ENCODE measurements at regions not wholly inside any gene's neighbourhood (a gene's known extent, or its start where the extent isn't known, plus 50 kb on each side); places are given as distances from the start of the nearest gene placed in this dataset.
A peak's percentile ranks its signal among the peaks of the same experiment; 100 is the strongest.

- H3K36me3 Mint-ChIP-seq = no peaks in the 10 kb centered on the region
- H3K4me3 Mint-ChIP-seq = no peak overlapping the region
- ATAC-seq = no peak
- H3K27me3 Mint-ChIP-seq = no peaks in the 10 kb centered on the region
- H3K27ac Mint-ChIP-seq = no peak overlapping the region
- peaks cover 22% of the 10 kb centered on the region for H3K4me1 Mint-ChIP-seq
- H3K9me3 Mint-ChIP-seq = no peaks in the 10 kb centered on the region
Measured at GRCh38 chr11:95680169-95680929, 109.2 kb downstream of the FAM76B start.

GRCh38 chr11:95678988-95679387 is 110.6 kb downstream of the FAM76B start:
- Mint-ChIP-seq H3K4me1 (peaks cover 29% of the 10 kb centered on the region), H3K4me3 (no peak overlapping the region), H3K9me3 (no peaks in the 10 kb centered on the region), H3K36me3 (no peaks in the 10 kb centered on the region), H3K27me3 (no peaks in the 10 kb centered on the region), H3K27ac (peak overlapping the region; percentile 14)
- no peak for ATAC-seq

- no peaks in the 10 kb centered on the region for H3K36me3 Mint-ChIP-seq
- no peaks in the 10 kb centered on the region for H3K27me3 Mint-ChIP-seq
- no peak overlapping the region for H3K4me3 Mint-ChIP-seq
- no peak for ATAC-seq
- H3K9me3 Mint-ChIP-seq = no peaks in the 10 kb centered on the region
- H3K4me1 Mint-ChIP-seq = peaks cover 22% of the 10 kb centered on the region
- no peak overlapping the region for H3K27ac Mint-ChIP-seq
Measured at GRCh38 chr11:95676308-95676707, 113.3 kb downstream of the FAM76B start.

DNA sequence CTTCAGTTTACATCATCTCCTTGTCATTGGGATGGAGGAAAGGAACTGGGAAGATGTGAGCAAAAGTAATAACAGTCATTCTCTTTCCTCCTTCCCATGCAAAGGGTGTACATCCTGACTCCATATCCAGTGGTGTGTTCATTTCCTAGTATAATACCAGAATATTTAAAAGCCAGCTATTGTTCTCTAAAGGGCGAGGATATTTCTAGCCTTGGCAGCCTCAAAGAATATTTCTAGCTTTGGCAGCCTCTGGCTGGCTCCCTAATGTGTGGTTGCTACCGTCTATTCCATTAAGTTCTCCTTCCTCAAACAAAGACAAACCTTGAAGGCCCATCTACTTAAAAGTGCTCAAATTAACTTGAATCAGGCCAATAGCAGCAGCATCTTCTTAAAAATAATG is 114.0 kb downstream of the FAM76B start:
- H3K36me3 Mint-ChIP-seq = no peaks in the 10 kb centered on the region
- H3K4me1 Mint-ChIP-seq = peaks cover 22% of the 10 kb centered on the region
- no peaks in the 10 kb centered on the region for H3K27me3 Mint-ChIP-seq
- no peak for ATAC-seq
- no peak overlapping the region for H3K4me3 Mint-ChIP-seq
- H3K27ac Mint-ChIP-seq = no peak overlapping the region
- no peaks in the 10 kb centered on the region for H3K9me3 Mint-ChIP-seq

DNA sequence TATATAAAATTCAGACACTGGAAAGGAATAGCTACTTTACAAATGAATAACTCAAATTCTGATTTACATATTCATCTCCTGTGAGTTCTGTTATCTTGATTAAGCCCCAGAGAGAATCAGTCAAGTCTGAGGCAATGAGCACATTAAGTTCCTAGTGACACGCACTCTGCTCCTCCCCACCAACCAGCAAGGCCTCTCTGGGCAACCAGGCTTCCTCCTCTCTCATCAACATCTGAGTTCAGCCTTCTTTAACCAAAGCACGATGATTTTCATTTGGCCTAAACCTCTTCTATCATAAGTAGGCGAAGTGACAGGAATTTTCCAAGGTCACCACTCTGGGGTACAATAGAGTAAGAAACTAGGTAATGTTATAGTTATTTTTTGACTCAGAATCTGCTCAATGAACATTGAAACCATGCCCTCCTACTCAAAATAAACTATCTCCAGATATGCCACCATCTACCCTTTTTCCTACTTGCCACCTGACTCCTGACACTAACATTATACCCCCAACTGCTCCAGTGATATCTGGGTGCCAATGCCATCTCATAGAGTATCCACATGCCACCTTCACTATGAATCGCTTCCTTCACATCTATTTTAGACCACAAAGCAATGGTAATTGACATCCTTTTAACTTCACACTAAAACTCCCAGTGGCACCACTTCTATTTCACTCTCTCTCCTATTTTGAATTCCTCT is 114.8 kb downstream of the FAM76B start:
- Mint-ChIP-seq H3K4me1 (peaks cover 18% of the 10 kb centered on the region), H3K4me3 (no peak overlapping the region), H3K27ac (no peak overlapping the region), H3K36me3 (no peaks in the 10 kb centered on the region), H3K9me3 (no peaks in the 10 kb centered on the region), H3K27me3 (no peaks in the 10 kb centered on the region)
- ATAC-seq = no peak

DNA sequence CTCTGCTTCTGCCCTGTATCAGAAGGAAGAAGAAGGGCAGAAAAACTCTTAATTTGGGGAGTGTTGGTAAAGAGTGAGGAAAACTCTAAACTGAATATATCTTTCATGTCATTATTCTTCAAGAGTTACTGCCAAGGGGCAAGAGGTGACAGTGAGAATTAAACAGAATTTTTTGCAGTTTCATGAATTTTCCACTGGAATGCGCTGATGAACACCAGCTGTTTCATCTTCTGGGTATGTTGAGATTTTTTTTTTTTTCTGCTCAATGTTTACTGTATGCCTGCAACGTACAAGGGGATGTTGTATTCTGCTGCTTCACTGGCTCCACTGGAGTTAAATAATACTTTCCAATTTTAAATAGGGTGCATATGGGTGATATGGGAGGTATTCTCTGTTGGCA is 117.8 kb downstream of the FAM76B start:
- Mint-ChIP-seq H3K4me1 (peaks cover 16% of the 10 kb centered on the region), H3K9me3 (peaks cover 4% of the 10 kb centered on the region), H3K27ac (no peak overlapping the region), H3K4me3 (no peak overlapping the region), H3K27me3 (no peaks in the 10 kb centered on the region), H3K36me3 (no peaks in the 10 kb centered on the region)
- ATAC-seq = no peak

DNA sequence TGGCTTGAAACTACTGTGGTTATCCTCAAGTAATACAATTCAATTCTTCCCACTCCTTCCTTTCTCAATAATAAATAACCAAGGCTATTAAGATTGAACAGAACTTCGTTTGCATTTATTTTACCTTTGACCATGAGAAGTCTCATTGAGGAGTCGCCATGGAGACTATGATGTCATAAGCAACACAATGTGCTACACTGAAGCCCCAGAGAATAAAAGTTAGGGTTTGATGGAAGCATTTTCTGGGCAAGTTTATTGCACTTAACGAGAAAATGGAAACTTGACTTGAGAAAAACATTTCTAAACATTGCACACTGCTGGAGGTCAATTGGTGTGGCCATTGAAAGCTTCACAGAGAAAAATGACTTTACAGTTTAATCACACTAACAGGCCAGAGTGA is 121.5 kb downstream of the FAM76B start:
- Mint-ChIP-seq H3K4me3 (no peak overlapping the region), H3K27ac (no peak overlapping the region)

DNA sequence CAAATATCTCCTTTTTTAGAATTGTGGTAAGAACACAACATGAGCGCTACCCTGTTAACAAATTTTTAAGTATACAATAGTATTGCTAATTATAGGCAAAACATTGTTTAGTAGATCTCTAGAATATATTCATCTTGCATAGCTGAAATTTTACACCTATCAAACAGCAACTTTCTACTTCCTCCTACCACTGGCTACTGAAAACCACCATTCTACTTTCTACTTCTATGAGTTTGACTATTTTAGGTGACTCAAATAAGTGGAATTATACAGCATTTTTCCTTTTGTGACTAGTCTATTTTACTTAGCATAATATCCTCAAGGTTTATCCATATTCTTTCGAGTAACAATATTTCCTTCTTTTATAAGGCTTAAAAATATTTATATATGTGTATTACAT is 128.4 kb downstream of the FAM76B start:
- Mint-ChIP-seq H3K9me3 (peaks cover 3% of the 10 kb centered on the region), H3K27ac (no peak overlapping the region)
- no peak for ATAC-seq

More for the DNA sequence above, 121.5 kb downstream of the FAM76B start:
- Mint-ChIP-seq H3K4me1 (no peaks in the 10 kb centered on the region), H3K36me3 (peaks cover 5% of the 10 kb centered on the region), H3K27me3 (no peaks in the 10 kb centered on the region), H3K9me3 (peaks cover 8% of the 10 kb centered on the region)
- ATAC-seq = no peak

DNA sequence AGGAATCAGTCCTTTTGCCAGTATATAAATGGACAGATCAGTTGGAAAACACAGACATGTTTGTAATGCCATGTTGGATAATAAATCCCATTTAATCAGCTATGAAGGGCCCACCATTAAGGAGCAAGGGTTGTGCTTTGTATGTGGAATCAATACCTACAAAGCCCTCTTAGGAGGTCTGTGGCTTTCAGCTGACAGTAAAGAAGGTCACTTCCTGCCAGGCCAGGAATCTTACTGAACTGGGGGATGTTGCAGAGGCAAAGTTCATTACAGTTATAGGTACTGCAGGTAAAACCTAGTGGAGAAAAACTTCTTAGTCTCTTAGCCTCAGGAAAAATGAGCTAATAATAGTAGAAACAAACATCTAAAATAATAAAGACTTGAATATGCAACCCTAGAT is 129.5 kb downstream of the FAM76B start:
- Mint-ChIP-seq H3K27ac (no peak overlapping the region), H3K4me1 (peaks cover 6% of the 10 kb centered on the region), H3K27me3 (no peaks in the 10 kb centered on the region), H3K9me3 (no peaks in the 10 kb centered on the region), H3K36me3 (no peaks in the 10 kb centered on the region), H3K4me3 (no peak overlapping the region)
- no peak for ATAC-seq

More for the DNA sequence above, 128.4 kb downstream of the FAM76B start:
- Mint-ChIP-seq H3K4me1 (peaks cover 6% of the 10 kb centered on the region), H3K36me3 (peaks cover 5% of the 10 kb centered on the region), H3K4me3 (no peak overlapping the region), H3K27me3 (no peaks in the 10 kb centered on the region)

- H3K36me3 Mint-ChIP-seq = no peaks in the 10 kb centered on the region
- H3K27ac Mint-ChIP-seq = no peak overlapping the region
- H3K27me3 Mint-ChIP-seq = no peaks in the 10 kb centered on the region
- peaks cover 6% of the 10 kb centered on the region for H3K4me1 Mint-ChIP-seq
- no peaks in the 10 kb centered on the region for H3K9me3 Mint-ChIP-seq
- ATAC-seq = no peak
- no peak overlapping the region for H3K4me3 Mint-ChIP-seq
Measured at GRCh38 chr11:95659088-95659487, 130.5 kb downstream of the FAM76B start.

- no peaks in the 10 kb centered on the region for H3K36me3 Mint-ChIP-seq
- H3K27ac Mint-ChIP-seq = peak overlapping the region; percentile 57
- H3K4me3 Mint-ChIP-seq = no peak overlapping the region
- H3K27me3 Mint-ChIP-seq = no peaks in the 10 kb centered on the region
- peaks cover 2% of the 10 kb centered on the region for H3K4me1 Mint-ChIP-seq
- no peaks in the 10 kb centered on the region for H3K9me3 Mint-ChIP-seq
- ATAC-seq = no peak
Measured at GRCh38 chr11:95655536-95655935, 134.0 kb downstream of the FAM76B start.

DNA sequence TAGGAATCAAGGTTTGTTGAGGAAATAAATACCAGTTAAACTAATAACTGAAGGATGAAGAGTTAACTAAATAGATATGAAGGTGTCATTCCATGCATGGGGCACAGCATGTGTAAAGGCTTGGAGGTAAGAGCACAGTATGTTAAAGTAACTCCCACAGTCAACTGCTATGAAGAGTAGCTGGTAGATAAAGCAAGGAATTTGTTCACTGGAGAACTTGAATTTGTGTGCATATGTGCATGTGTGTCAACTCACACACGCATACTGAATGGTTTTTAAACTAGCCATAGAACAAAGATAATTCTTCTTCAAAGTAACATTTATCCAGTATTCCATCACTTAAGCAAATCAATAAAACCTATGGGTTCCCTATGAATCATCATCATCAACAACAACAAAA is 135.9 kb downstream of the FAM76B start:
- Mint-ChIP-seq H3K27ac (no peak overlapping the region), H3K27me3 (no peaks in the 10 kb centered on the region), H3K4me1 (peaks cover 7% of the 10 kb centered on the region), H3K36me3 (no peaks in the 10 kb centered on the region), H3K4me3 (no peak overlapping the region), H3K9me3 (no peaks in the 10 kb centered on the region)
- ATAC-seq = no peak

DNA sequence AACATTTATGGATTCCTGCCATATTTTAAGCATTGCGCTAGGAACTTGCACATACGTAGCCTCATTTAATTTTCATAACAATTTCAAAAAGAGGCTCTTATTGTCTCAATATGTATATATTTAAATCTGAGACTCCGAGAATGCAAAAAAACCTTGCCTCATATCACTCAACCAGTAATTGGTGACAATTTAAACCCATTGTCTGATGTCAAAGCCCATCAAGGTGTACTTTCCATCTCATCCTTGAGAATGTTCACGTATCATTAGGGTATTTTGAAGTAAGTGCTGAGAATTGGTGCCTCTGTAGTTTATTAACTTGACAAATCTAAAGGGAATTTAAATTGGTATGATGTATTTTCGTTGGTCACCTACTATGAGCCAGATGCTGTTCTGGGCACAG is 136.5 kb downstream of the FAM76B start:
- ATAC-seq = no peak
- Mint-ChIP-seq H3K27ac (no peak overlapping the region), H3K36me3 (no peaks in the 10 kb centered on the region), H3K4me1 (peaks cover 7% of the 10 kb centered on the region), H3K4me3 (no peak overlapping the region), H3K27me3 (no peaks in the 10 kb centered on the region), H3K9me3 (no peaks in the 10 kb centered on the region)

- no peak overlapping the region for H3K27ac Mint-ChIP-seq
- no peak overlapping the region for H3K4me3 Mint-ChIP-seq
- H3K9me3 Mint-ChIP-seq = no peaks in the 10 kb centered on the region
- no peaks in the 10 kb centered on the region for H3K36me3 Mint-ChIP-seq
- H3K4me1 Mint-ChIP-seq = peaks cover 7% of the 10 kb centered on the region
- no peaks in the 10 kb centered on the region for H3K27me3 Mint-ChIP-seq
- no peak for ATAC-seq
Measured at GRCh38 chr11:95652002-95652472, 137.5 kb downstream of the FAM76B start.

DNA sequence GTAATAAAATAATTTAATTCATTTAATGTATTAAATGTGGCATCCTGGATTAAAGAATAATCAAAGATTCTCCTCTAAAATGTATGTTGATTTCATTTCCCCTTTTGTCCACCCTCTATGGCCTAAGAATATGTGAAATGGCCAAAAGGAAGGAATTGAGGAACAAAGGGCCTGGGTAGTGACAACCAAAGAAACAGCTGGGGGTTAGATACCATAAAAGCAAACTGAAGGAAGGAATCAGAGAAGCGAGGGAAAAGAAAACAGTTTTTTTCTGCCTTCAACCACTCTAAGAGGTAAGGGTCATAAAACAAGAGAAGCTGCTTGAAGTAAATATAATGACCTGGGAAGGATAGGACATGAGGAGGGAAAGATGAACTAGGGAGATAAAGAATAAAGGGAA is 139.3 kb downstream of the FAM76B start:
- Mint-ChIP-seq H3K4me3 (no peak overlapping the region), H3K27ac (no peak overlapping the region), H3K36me3 (no peaks in the 10 kb centered on the region), H3K27me3 (no peaks in the 10 kb centered on the region), H3K4me1 (peaks cover 7% of the 10 kb centered on the region), H3K9me3 (no peaks in the 10 kb centered on the region)
- ATAC-seq = no peak

- no peak overlapping the region for H3K27ac Mint-ChIP-seq
Measured at GRCh38 chr11:95647871-95648270, 141.7 kb downstream of the FAM76B start.

More at GRCh38 chr11:95647871-95648270, 141.7 kb downstream of the FAM76B start:
- H3K27me3 Mint-ChIP-seq = no peaks in the 10 kb centered on the region
- no peak for ATAC-seq
- no peaks in the 10 kb centered on the region for H3K36me3 Mint-ChIP-seq
- H3K4me3 Mint-ChIP-seq = no peak overlapping the region
- peaks cover 4% of the 10 kb centered on the region for H3K9me3 Mint-ChIP-seq
- H3K4me1 Mint-ChIP-seq = peaks cover 7% of the 10 kb centered on the region

Data from stimulated activated memory B cell treated with anti-CD40 and anti-IgM and Interleukin-4, amounts not matched to agents 10 μg/mL and 1 μg/mL and 100 μg/mL, for 72 hours (primary cell).